GM12878 (cell line): ENCODE measurements at regions not wholly inside any gene's neighbourhood (a gene's known extent, or its start where the extent isn't known, plus 50 kb on each side); places are given as distances from the start of the nearest gene placed in this dataset.

Experiments
- ATAC-seq: fragments of 200-7000 bp; cut with Tn5 transposase; 3 replicates; pipeline ENCODE4 v1.9.1; 2020; ENCODE audit warnings: mild to moderate bottlenecking, moderate library complexity
- BruUV-seq: library from RNA; stranded (reverse); fragments of 400-500 nt; replicated peaks from 2 replicates; lab custom pipeline; 2021; lab: Mats Ljungman, UMichigan
- CTCF ChIA-PET: fragments of 300-600 bp; sonication (Branson Sonifier 250); formaldehyde crosslinking; extraction: SDS; loops from one replicate; lab custom pipeline; 2021; ENCODE audit warnings: inconsistent platforms; lab: Yijun Ruan, JAX
- POLR2A ChIA-PET: fragments of 350-600 bp; formaldehyde crosslinking; extraction: SDS; loops from one replicate; lab custom pipeline; 2021; ENCODE audit warnings: inconsistent platforms; lab: Charles Lee
- RAD21 ChIA-PET: fragments of 300-600 bp; sonication (Branson Sonifier 250); formaldehyde crosslinking; loops from one replicate; lab custom pipeline; 2023; ENCODE audit warnings: antibody characterized with exemption; ENCODE audit not compliant: unreplicated experiment; lab: Charles Lee
- SMC1A ChIA-PET: fragments of 300-600 bp; sonication (Branson Sonifier 250); formaldehyde crosslinking; loops from one replicate; lab custom pipeline; 2023; ENCODE audit not compliant: unreplicated experiment, uncharacterized antibody; lab: Charles Lee
- DNase-seq: peaks from one replicate; pipeline ENCODE4 v3.0.0-alpha.2; 2011; ENCODE audit warnings: low read depth, low spot score
- FAIRE-seq: peaks from 3 replicates; lab custom pipeline; 2011; peaks lifted over from hg19 to GRCh38; lab: Jason Lieb, UNC
- H2AFZ ChIP-seq: 2 replicates; pipeline ENCODE4 v1.6.0; 2011; ENCODE audit warnings: low read depth, low read length, control low read depth; ENCODE audit not compliant: control insufficient read depth
- H3K27ac ChIP-seq: 2 replicates; pipeline ENCODE4 v1.5.1; 2011; ENCODE audit warnings: control low read depth; ENCODE audit not compliant: control insufficient read depth, insufficient read depth
- H3K27me3 ChIP-seq, 2 experiments: replicated peaks in 1 of 2; 2 replicates each; pipeline versions ENCODE4 v1.6.0 to v1.6.1; 2011; ENCODE audit warnings: low read length in 1 of 2; ENCODE audit not compliant: control insufficient read depth in 2 of 2, insufficient read depth in 2 of 2
- H3K36me3 ChIP-seq, 2 experiments: 2 replicates each; pipeline ENCODE4 v1.5.1; 2011; ENCODE audit warnings: low read length in 1 of 2; ENCODE audit not compliant: control insufficient read depth in 2 of 2, insufficient read depth in 2 of 2
- H3K4me1 ChIP-seq: 2 replicates; pipeline ENCODE4 v1.6.1; 2011; ENCODE audit warnings: mild to moderate bottlenecking, low read length, moderate library complexity, mixed read lengths; ENCODE audit not compliant: control insufficient read depth, insufficient read depth
- H3K4me2 ChIP-seq: 2 replicates; pipeline ENCODE4 v1.6.0; 2011; ENCODE audit warnings: control low read depth; ENCODE audit not compliant: control insufficient read depth, insufficient read depth
- H3K4me3 ChIP-seq: fragments of 200-600 bp; sonication (generic); 2 replicates; pipeline ENCODE4 v1.5.1; 2016
- H3K79me2 ChIP-seq: 2 replicates; pipeline ENCODE4 v1.6.0; 2011; ENCODE audit warnings: low read length; ENCODE audit not compliant: control insufficient read depth, insufficient read depth
- H3K9ac ChIP-seq: 2 replicates; pipeline ENCODE4 v1.8.0; 2011; ENCODE audit warnings: low read length, control low read depth, mixed read lengths; ENCODE audit not compliant: control insufficient read depth, insufficient read depth
- H3K9me3 ChIP-seq: replicated peaks from 3 replicates; pipeline ENCODE4 v1.5.1; 2011; ENCODE audit warnings: mild to moderate bottlenecking, low read length; ENCODE audit not compliant: control insufficient read depth, insufficient read depth
- H4K20me1 ChIP-seq: 2 replicates; pipeline ENCODE4 v1.6.0; 2011; ENCODE audit not compliant: control insufficient read depth, insufficient read depth
- CHD2 ChIP-seq: IDR thresholded peaks from 2 replicates; pipeline ENCODE4 v1.6.1; 2011; ENCODE audit warnings: low read depth, low read length, improper control_type of control experiment, borderline replicate concordance
- HDGF ChIP-seq: fragments of 450-650 bp; IDR thresholded peaks from 2 replicates; pipeline ENCODE4 v1.6.1; 2016; ENCODE audit warnings: antibody characterized with exemption
- IKZF2 ChIP-seq, 2 experiments: fragments of 450-650 bp; IDR thresholded peaks; 2 replicates each; pipeline ENCODE4 v1.6.1; 2017; ENCODE audit warnings: mild to moderate bottlenecking in 2 of 2, moderate library complexity in 2 of 2
- IRF4 ChIP-seq: IDR thresholded peaks from 2 replicates; pipeline ENCODE4 v1.6.1; 2011; ENCODE audit warnings: low read depth, low read length
- NFYB ChIP-seq: IDR thresholded peaks from 2 replicates; pipeline ENCODE4 v1.6.1; 2011; ENCODE audit warnings: low read depth, mild to moderate bottlenecking, low read length, improper control_type of control experiment, moderate library complexity; ENCODE audit not compliant: insufficient read depth
- NRF1 ChIP-seq: conservative IDR thresholded peaks from 2 replicates; pipeline ENCODE4 v1.6.1; 2011; ENCODE audit warnings: mild to moderate bottlenecking, low read depth, low read length, improper control_type of control experiment
- RAD51 ChIP-seq: fragments of 450-650 bp; IDR thresholded peaks from 2 replicates; pipeline ENCODE4 v1.6.1; 2016; ENCODE audit warnings: moderate library complexity, mild to moderate bottlenecking, inconsistent platforms
- STAT1 ChIP-seq: fragments of 450-650 bp; conservative IDR thresholded peaks from 2 replicates; pipeline ENCODE4 v1.6.1; 2014; ENCODE audit warnings: antibody characterized with exemption, mild to moderate bottlenecking
- TCF12 ChIP-seq: IDR thresholded peaks from 2 replicates; pipeline ENCODE4 v1.6.1; 2011; ENCODE audit warnings: low read depth, mild to moderate bottlenecking, low read length
- TCF3 ChIP-seq: IDR thresholded peaks from 2 replicates; pipeline ENCODE4 v1.6.1; 2012; ENCODE audit warnings: low read depth, mild to moderate bottlenecking, low read length, borderline replicate concordance; ENCODE audit not compliant: insufficient read depth
- WGBS: methylation state at CpG from one replicate; pipeline ENCODE4 v1.1.6; 2016; ENCODE audit warnings: low lambda C conversion rate; ENCODE audit not compliant: insufficient replicate concordance, insufficient coverage; ENCODE audit errors: missing lambda C conversion rate; 5-methylcytosine and 5-hydroxymethylcytosine counted together
- in situ Hi-C: fragments of 300-500 bp; cut with MboI; formaldehyde crosslinking; loops from 9 replicates; pipeline ENCODE4 v1.14.3; 2018; ENCODE audit warnings: mixed read lengths
- intact Hi-C: fragments of 100-400 bp; cut with micrococcal nuclease; formaldehyde crosslinking; loops from one replicate; pipeline ENCODE4 v1.14.2; 2022; ENCODE audit not compliant: unreplicated experiment
- TF ChIP-seq, protein P1 (sequence below): fragments of 450-650 bp; IDR thresholded peaks from 2 replicates; pipeline ENCODE4 v1.6.1; 2017; ENCODE audit warnings: low read depth, mild to moderate bottlenecking, moderate library complexity
- TF ChIP-seq, protein P2 (sequence below): IDR thresholded peaks from 2 replicates; pipeline ENCODE4 v1.6.1; 2011; ENCODE audit warnings: low read depth, low read length, improper control_type of control experiment, borderline replicate concordance
- TF ChIP-seq, protein P3 (sequence below): IDR thresholded peaks from 2 replicates; pipeline ENCODE4 v1.6.1; 2012; ENCODE audit warnings: low read depth, low read length, improper control_type of control experiment
- TF ChIP-seq, protein P4 (sequence below): IDR thresholded peaks from 2 replicates; pipeline ENCODE4 v1.6.1; 2011; ENCODE audit warnings: borderline replicate concordance, low read depth, mild to moderate bottlenecking, moderate library complexity, mixed read lengths, low read length; ENCODE audit not compliant: insufficient read depth; ENCODE audit errors: extremely low read length

DNA sequence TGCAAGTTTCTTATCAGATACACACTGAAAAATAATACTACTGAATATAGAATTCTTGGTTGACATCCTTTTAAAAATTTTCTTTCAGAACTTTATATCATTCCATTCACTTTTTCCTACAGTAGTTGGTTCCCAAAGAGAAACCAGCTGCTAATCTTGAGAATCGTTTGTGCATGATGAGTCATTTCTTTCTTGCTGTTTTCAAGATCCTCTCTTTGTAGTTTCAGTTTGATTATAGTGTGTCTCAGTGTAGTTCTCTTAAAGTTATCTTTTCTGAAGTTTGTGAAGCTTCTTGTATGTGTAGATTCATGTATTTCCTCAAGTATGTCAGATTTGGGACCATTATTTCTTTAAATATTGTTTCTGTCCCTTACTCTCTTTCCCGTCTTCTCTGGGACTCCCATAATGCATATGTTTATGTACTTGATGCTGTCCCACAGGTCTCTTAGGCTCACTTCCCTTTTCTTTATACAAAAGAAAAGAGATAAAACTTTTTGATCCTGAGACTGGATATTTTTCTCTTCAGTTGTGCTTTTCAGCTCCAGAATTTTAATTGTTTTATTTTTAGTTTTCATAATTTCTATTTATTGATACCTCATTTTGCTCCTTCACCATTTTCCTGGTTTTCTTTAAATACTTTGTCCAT lies 801.0 kb downstream of the TDRD15 start (continued):
- TF ChIP-seq, protein P1, sequence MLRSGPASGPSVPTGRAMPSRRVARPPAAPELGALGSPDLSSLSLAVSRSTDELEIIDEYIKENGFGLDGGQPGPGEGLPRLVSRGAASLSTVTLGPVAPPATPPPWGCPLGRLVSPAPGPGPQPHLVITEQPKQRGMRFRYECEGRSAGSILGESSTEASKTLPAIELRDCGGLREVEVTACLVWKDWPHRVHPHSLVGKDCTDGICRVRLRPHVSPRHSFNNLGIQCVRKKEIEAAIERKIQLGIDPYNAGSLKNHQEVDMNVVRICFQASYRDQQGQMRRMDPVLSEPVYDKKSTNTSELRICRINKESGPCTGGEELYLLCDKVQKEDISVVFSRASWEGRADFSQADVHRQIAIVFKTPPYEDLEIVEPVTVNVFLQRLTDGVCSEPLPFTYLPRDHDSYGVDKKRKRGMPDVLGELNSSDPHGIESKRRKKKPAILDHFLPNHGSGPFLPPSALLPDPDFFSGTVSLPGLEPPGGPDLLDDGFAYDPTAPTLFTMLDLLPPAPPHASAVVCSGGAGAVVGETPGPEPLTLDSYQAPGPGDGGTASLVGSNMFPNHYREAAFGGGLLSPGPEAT, result peak; percentile 67; the same call in 1 of the 2 replicates
- peak; percentile 70; the same call in 1 of the 2 replicates for TF ChIP-seq IRF4
- TF ChIP-seq, protein P2, sequence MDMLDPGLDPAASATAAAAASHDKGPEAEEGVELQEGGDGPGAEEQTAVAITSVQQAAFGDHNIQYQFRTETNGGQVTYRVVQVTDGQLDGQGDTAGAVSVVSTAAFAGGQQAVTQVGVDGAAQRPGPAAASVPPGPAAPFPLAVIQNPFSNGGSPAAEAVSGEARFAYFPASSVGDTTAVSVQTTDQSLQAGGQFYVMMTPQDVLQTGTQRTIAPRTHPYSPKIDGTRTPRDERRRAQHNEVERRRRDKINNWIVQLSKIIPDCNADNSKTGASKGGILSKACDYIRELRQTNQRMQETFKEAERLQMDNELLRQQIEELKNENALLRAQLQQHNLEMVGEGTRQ, result no peak
- peak; percentile 75 to 76 for TF ChIP-seq IKZF2 (IDR thresholded peaks at IDR 0.05)

DNA sequence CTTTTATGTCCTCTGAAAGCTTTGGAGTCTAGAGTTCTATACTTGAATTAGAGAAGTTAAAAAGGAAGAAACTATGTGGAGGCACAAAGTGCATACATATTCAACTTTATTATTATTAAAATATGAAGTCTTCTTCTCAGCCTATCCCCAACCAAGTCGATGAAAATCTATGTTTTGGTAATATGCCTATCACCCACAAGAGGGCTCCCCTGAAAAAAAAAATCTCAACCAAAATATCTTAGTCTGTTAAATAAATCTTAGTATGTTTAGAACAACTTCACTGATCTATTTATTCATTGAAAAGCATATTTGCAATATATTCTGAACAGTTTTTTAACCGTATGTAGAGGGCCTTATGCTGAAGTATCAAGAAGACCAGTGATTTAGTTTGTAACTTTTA lies 804.5 kb downstream of the TDRD15 start:
- Histone ChIP-seq H3K36me3 (no peaks in the 10 kb centered on the region), H3K79me2 (no peaks in the 10 kb centered on the region), H3K27me3 (no peaks in the 10 kb centered on the region), H3K4me2 (no peak overlapping the region), H3K4me3 (no peak overlapping the region), H4K20me1 (no peaks in the 10 kb centered on the region), H3K9me3 (peaks cover 3% of the 10 kb centered on the region; the same call in 2 of the 3 replicates), H2AFZ (no peak overlapping the region), H3K4me1 (no peaks in the 10 kb centered on the region), H3K27ac (no peak overlapping the region), H3K9ac (no peak overlapping the region)
- ChIA-PET CTCF (no interaction called here), RAD21 (no interaction called here), POLR2A (no interaction called here), SMC1A (no interaction called here)
- DNase-seq (no peak), ATAC-seq (no peak), FAIRE-seq (no peak)
- TF ChIP-seq STAT1 (no peak), CHD2 (no peak), NFYB (no peak), RAD51 (no peak), NRF1 (no peak), TCF3 (no peak), HDGF (no peak), TCF12 (no peak)
- TF ChIP-seq, protein P3, sequence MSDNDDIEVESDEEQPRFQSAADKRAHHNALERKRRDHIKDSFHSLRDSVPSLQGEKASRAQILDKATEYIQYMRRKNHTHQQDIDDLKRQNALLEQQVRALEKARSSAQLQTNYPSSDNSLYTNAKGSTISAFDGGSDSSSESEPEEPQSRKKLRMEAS, result no peak
- TF ChIP-seq, protein P2, result no peak
- TF ChIP-seq, protein P4, sequence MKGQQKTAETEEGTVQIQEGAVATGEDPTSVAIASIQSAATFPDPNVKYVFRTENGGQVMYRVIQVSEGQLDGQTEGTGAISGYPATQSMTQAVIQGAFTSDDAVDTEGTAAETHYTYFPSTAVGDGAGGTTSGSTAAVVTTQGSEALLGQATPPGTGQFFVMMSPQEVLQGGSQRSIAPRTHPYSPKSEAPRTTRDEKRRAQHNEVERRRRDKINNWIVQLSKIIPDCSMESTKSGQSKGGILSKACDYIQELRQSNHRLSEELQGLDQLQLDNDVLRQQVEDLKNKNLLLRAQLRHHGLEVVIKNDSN, result no peak
- no TSS peak for BruUV-seq
- in situ Hi-C loops, result no loop called here
- 11% methylated on average over 2 of the region's 2 CpGs for WGBS
- intact Hi-C loops, result no loop called here
